Thymus (tissue), 11 donors: ENCODE measurements at regions not wholly inside any gene's neighbourhood (a gene's known extent, or its start where the extent isn't known, plus 50 kb on each side); places are given as distances from the start of the nearest gene placed in this dataset.

Experiments
- DNase-seq, 9 donors: peaks; one replicate each; pipeline ENCODE4 v3.0.0-alpha.2; 2013; ENCODE audit warnings: low spot score in 9 of 9, low read depth in 6 of 9, missing footprints in 1 of 9
- H3K27ac ChIP-seq, 2 donors: one replicate each; pipeline ENCODE4 v1.5.1; 2013; ENCODE audit warnings: control low read depth in 1 of 2, low read depth in 1 of 2, low read length in 1 of 2, mild to moderate bottlenecking in 1 of 2, moderate library complexity in 1 of 2
- H3K27me3 ChIP-seq, 2 donors: one replicate each; pipeline ENCODE4 v1.5.1; 2013; ENCODE audit warnings: low read length in 1 of 2; ENCODE audit not compliant: control insufficient read depth in 2 of 2, insufficient read depth in 1 of 2
- H3K36me3 ChIP-seq, 2 donors: one replicate each; pipeline ENCODE4 v1.5.1; 2013; ENCODE audit warnings: low read length in 1 of 2, mild to moderate bottlenecking in 1 of 2, moderate library complexity in 1 of 2; ENCODE audit not compliant: control insufficient read depth in 2 of 2, insufficient read depth in 2 of 2
- H3K4me1 ChIP-seq, 2 donors: one replicate each; pipeline ENCODE4 v1.5.1; 2013; ENCODE audit warnings: low read length in 2 of 2; ENCODE audit not compliant: control insufficient read depth in 2 of 2, insufficient read depth in 2 of 2
- H3K4me3 ChIP-seq, 2 donors: one replicate each; pipeline ENCODE4 v1.5.1; 2013; ENCODE audit warnings: low read length in 2 of 2, control low read depth in 1 of 2, mild to moderate bottlenecking in 1 of 2
- H3K9me3 ChIP-seq, 2 donors: one replicate each; pipeline ENCODE4 v1.5.1; 2013; ENCODE audit warnings: low read length in 1 of 2, mild to moderate bottlenecking in 1 of 2; ENCODE audit not compliant: control insufficient read depth in 2 of 2, insufficient read depth in 1 of 2
- WGBS: extraction: QIAGEN DNeasy Blood & Tissue Kit; methylation state at CpG from one replicate; pipeline ENCODE4 v1.1.7; 2013; 5-methylcytosine and 5-hydroxymethylcytosine counted together
- donor health status: healthy.

DNA sequence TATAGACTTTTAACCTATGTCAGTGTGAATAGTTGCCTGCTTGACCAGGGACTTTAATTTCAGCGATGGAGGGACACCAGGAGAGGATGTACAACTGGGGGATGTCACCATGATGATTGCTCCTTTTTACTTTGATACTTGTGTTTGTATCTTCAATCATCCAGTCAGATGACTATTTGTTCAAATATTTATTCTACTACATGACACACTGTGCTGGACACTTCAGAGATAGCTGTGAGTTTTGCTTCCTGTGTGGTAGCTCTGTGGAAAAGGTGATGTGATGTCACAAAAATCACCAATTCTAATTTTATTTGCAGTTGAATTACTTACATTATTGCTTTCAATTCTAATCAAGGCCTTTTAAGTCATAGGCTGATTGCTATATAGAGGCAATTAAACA lies 62.7 kb upstream of the CREB5 start:
- Histone ChIP-seq H3K27me3 (no peaks in the 10 kb centered on the region), H3K36me3 (no peaks in the 10 kb centered on the region), H3K4me3 (no peak overlapping the region), H3K4me1 (no peaks in the 10 kb centered on the region), H3K9me3 (no peaks in the 10 kb centered on the region), H3K27ac (no peak overlapping the region)
- 98% methylated on average over 1 of the region's 1 CpG for WGBS
- DNase-seq = no peak

DNA sequence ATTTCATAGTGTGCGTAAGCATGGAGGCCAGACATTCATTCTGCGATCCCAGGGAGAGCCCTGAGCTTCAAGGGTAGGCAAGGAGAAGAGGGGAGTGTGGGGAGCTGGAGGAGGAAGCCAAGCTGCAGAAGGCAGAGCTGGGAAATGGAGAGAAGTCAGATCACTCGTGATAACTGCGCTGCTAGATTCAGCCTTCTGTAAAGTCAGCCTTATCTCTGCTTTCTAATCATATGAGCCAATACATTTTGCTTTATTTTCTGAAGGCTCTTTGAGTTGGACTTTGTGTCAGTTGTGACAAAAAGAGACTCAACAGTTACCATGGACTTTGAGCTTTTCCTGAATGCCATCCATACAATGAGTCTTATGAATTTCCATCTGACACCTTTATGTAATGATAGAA lies 61.7 kb upstream of the CREB5 start:
- no peaks in the 10 kb centered on the region for H3K9me3 ChIP-seq
- H3K27ac ChIP-seq = no peak overlapping the region
- DNase-seq = no peak
- no peaks in the 10 kb centered on the region for H3K27me3 ChIP-seq
- H3K4me3 ChIP-seq = no peak overlapping the region
- H3K36me3 ChIP-seq = no peaks in the 10 kb centered on the region
- H3K4me1 ChIP-seq = no peaks in the 10 kb centered on the region
- WGBS = 94% methylated on average over 4 of the region's 4 CpGs

DNA sequence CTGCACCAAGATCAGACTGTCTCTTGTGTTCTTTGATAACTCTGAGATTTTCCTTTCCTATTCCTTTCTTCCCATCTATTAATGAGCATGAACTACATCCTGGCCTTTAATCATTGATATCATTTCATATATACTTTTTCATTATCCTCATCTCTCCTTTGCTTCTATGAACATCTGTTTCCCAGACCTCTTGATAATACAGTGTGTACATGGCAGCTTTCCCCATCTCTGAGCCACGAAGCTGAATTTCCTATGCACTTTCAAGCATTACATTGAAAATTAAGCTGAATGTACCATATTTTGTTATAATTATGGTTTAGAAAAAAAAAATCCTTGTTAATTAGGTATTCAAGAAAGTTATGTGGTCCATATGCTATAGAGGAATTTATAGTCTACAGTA lies 60.9 kb upstream of the CREB5 start:
- 91% methylated on average over 1 of the region's 1 CpG for WGBS
- Histone ChIP-seq H3K9me3 (no peaks in the 10 kb centered on the region), H3K27ac (no peak overlapping the region), H3K27me3 (no peaks in the 10 kb centered on the region), H3K4me1 (no peaks in the 10 kb centered on the region), H3K36me3 (no peaks in the 10 kb centered on the region), H3K4me3 (no peak overlapping the region)
- DNase-seq = no peak

DNA sequence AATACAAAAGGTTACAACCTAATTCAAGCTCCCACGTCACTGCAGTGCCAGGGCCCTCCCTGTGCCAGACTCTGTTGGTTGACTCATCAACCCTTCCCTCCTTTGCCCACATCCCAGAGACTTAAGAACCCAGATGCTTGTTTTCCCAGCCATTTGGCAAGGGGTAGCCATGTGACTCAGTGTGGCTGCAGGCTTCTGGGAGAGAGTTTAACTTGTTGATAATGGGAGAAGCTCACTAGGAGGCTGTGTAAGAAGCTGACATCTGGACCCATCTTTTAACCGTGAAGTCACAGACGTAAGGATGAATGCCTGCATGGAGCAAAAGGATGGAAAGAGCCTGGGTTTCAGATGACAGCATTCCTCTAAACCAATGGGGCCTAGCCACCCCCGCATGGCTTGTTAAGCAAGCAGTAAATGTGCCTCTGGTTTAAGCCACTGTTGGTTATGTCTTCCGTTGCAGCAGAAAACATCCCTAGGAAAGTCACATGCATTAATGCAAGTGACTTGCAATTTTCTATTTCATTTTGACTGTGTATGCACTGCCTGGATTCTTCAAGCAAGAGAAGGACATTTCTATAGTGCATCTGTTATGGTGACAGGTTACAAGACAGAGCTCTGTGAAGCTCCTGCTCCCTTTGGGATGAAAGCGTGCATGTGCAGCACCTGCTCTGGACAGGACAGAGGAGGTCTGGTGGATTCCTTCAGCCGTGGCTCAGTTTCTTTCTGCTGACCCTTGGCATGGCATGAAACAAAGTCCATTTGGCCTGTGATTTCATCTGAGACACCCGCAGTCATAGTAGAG lies 57.5 kb upstream of the CREB5 start:
- Histone ChIP-seq H3K4me1 (no peaks in the 10 kb centered on the region), H3K9me3 (no peaks in the 10 kb centered on the region), H3K27me3 (no peaks in the 10 kb centered on the region), H3K36me3 (no peaks in the 10 kb centered on the region), H3K4me3 (no peak overlapping the region), H3K27ac (no peak overlapping the region)
- no peak for DNase-seq
- WGBS = 96% methylated on average over 8 of the region's 8 CpGs

DNA sequence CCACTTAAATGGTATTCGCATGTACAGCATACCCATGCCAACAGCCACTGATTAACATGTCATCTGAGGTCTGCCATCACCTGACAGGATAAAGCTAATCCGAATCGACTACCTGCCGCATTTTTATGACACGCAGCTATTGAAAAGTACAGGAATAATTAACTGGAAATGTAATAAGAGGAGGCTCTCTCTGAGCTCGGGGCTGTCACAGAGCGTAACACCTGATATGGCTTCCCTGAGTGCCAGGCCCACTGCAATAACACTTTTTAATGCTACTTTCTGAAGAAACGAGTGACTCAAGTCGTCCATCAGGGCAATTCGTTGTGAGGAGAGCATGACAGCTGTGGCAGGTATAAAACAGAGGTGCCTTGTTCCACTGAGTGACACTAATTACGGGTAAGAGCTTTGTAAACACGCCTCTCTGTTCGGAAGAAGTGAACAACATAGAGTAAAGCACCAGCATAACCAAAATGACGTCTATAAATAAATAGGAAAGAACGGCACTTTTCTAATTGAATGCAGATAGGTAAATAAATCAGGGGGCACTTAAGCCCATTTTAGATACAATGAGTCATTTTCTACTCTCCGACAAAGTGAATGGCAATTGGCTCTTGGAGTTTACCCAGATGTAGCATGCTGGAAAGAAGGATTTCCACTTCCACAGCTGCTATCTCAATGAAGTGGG lies 56.5 kb upstream of the CREB5 start:
- Histone ChIP-seq H3K9me3 (no peaks in the 10 kb centered on the region), H3K4me1 (no peaks in the 10 kb centered on the region), H3K36me3 (no peaks in the 10 kb centered on the region), H3K4me3 (no peak overlapping the region), H3K27ac (no peak overlapping the region), H3K27me3 (no peaks in the 10 kb centered on the region)
- WGBS = 91% methylated on average over 16 of the region's 16 CpGs
- DNase-seq = no peak

DNA sequence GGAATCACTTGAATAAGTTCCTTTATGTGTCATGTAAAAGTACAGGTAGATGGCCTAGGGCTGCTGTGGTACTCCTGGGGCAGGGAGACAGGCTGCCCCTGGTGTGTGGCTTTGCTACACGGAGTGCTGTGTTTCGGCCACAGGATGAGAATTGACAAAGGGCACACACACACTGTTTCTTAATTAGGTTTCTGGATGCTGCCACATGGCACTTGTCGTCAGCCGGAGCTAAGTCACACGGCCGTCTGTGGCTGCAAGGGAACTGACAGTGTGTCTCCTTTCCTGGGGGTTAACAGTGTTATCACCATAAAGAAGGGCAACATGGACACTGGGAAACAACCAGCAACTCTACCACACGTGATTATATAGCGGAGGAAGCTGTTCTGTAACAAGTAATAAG lies 55.7 kb upstream of the CREB5 start:
- Histone ChIP-seq H3K27ac (no peak overlapping the region), H3K4me1 (no peaks in the 10 kb centered on the region), H3K36me3 (no peaks in the 10 kb centered on the region), H3K27me3 (no peaks in the 10 kb centered on the region), H3K4me3 (no peak overlapping the region), H3K9me3 (no peaks in the 10 kb centered on the region)
- no peak for DNase-seq
- WGBS = 85% methylated on average over 8 of the region's 8 CpGs

DNA sequence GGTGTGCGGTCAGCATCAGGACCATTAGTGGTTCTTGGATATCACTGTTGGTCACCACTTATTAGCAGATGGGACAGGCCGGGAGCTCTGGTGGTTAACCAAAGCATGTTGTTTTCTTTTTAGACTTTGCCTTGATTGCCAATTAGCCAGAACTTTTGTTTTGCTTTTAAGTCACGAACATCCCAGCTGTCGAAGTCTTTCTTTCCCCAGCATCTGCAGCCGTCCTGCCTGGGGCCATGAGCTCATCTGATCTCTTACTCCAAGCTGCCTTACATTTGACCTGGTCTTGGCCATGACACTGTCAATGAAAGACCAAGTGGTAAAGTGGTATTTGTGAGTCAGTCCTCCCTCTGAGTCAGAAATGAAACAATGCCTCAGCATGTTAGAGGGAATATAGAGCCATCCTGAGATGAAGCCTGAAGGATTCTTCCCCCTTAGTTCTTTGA lies 53.9 kb upstream of the CREB5 start:
- DNase-seq = no peak
- H3K4me3 ChIP-seq = no peak overlapping the region
- H3K9me3 ChIP-seq = no peaks in the 10 kb centered on the region
- WGBS = 97% methylated on average over 5 of the region's 5 CpGs
- no peaks in the 10 kb centered on the region for H3K27me3 ChIP-seq
- no peaks in the 10 kb centered on the region for H3K4me1 ChIP-seq
- no peaks in the 10 kb centered on the region for H3K36me3 ChIP-seq
- H3K27ac ChIP-seq = no peak overlapping the region

DNA sequence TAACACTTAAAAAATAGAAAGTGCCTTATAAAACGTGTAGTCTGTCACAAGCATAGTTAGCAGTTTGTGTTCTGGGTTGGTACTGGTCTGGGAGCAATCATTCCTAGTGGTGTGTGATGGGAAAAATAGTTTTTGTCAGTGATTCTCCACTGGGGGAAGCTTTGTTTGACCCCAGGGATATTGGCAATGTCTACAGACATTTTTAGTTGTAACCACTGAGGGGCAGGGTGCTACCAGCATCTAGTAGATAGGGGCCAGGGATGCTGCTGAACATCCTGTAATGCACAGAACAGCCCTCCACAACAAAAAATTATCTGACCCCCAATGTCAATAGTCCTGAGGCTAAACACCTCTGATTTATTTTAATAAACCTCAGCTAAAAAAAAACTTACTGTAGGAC lies 51.6 kb upstream of the CREB5 start:
- Histone ChIP-seq H3K4me3 (no peak overlapping the region), H3K27ac (no peak overlapping the region), H3K36me3 (no peaks in the 10 kb centered on the region), H3K27me3 (no peaks in the 10 kb centered on the region), H3K9me3 (peaks cover 0 to 3% of the 10 kb centered on the region in 2 donors), H3K4me1 (no peaks in the 10 kb centered on the region)
- WGBS = 92% methylated on average over 1 of the region's 1 CpG
- no peak for DNase-seq

DNA sequence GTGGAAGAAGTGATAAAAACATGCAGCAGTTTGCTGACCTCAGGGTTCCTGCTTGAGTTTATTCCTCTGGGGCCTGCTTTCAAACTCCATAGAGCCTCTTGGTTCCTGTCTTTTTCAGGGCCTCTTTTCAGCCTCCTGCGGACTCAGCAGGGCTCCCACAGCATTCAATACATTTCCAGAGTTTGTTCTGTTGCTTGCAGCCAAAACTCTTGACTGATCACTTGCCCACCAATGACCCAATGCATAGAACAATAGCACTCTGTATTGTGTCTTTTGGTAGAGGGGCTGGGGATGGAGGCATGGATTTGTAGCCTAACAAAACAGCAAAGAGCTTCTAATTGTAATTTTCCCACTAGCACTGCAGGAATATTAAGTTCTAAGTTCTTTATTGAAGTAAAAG lies 50.8 kb upstream of the CREB5 start:
- DNase-seq = no peak
- H3K36me3 ChIP-seq = no peaks in the 10 kb centered on the region
- H3K27ac ChIP-seq = no peak overlapping the region
- 100% methylated on average over 1 of the region's 1 CpG for WGBS
- H3K4me1 ChIP-seq = no peaks in the 10 kb centered on the region
- H3K9me3 ChIP-seq = peaks cover 0 to 3% of the 10 kb centered on the region in 2 donors
- H3K27me3 ChIP-seq = no peaks in the 10 kb centered on the region
- no peak overlapping the region for H3K4me3 ChIP-seq
